NCI-H446 (cell line): ENCODE measurements at regions not wholly inside any gene's neighbourhood (a gene's known extent, or its start where the extent isn't known, plus 50 kb on each side); places are given as distances from the start of the nearest gene placed in this dataset.

ENCODE experiments used
- DNase-seq, 2 experiments: peaks; one replicate each; lab custom pipeline; 2025; lab: John Stamatoyannopoulos, UW

DNA sequence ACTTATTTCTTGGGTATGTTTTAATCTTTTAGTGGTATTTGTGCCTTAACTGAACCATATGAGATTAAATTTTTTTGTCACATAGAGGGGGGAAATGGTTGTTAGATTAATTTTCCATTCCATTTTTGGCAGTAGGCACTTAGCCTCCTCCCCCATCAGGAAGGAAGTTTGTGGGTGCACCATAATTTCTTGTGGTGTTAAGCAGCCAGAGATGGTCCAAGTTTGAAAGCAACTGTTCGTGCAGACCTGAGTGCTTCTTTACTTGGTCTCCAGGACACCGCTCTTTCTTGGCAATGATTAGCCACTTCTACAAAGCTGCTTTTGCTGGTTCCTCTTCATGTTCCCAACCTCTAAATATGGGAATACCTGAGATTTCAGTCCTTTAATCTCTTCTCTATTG lies 92.7 kb upstream of the RPL34 start:
- no peak for DNase-seq

DNA sequence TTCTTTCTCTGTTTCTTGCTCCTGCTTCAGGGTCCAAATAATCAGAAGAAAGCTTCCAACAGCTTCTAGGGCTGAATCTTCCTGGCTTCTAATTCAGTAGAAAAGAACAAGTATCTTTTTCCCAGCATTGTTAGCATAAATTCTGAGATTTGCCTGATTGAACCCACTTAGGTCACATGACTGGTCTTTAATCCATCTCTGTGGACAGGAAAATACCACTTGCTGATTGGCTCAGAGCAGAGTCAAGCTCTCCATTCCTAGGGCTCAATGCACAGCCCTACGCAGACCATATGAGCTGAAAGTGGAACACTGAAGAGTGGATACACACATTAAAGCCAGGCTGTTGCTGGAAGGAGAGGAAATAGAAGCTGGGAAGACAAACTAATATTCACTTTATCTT lies 99.6 kb upstream of the RPL34 start:
- no peak for DNase-seq

DNA sequence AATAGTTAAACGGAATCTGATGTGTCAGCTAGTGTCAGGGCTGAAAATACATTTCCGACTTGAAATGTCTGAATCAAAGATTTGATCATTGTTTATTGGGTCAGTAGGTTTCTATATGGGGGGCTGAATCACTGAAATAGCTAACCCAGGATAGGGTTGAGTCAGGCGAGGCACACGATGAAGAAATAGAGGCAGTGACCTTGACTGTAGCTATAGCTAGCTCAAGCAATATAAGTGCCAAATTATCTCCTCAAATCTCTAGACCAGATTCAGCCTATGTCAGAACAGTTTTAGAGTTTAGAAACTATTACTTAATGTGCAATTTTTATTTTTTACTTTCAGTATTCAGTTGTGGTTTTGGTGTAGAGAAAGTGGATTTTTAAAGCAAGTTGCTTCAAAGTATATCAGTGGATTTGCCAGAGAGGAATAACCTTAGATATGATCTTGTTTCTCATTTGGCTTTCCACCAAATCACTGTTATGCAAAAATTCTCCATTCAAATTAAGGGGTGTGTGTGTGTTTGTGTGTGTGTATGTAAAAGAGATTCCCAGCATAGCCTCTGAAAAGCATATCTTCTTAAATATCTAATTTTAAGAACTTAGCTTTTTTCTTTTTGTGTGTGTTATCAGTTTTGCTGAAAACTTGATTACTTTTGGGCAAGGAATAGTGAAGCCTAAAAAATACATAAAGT lies 100.3 kb upstream of the RPL34 start:
- DNase-seq = no peak

- no peak for DNase-seq
These were observed 101.1 kb upstream of the RPL34 start for GRCh38 chr4:108519208-108519833.

DNA sequence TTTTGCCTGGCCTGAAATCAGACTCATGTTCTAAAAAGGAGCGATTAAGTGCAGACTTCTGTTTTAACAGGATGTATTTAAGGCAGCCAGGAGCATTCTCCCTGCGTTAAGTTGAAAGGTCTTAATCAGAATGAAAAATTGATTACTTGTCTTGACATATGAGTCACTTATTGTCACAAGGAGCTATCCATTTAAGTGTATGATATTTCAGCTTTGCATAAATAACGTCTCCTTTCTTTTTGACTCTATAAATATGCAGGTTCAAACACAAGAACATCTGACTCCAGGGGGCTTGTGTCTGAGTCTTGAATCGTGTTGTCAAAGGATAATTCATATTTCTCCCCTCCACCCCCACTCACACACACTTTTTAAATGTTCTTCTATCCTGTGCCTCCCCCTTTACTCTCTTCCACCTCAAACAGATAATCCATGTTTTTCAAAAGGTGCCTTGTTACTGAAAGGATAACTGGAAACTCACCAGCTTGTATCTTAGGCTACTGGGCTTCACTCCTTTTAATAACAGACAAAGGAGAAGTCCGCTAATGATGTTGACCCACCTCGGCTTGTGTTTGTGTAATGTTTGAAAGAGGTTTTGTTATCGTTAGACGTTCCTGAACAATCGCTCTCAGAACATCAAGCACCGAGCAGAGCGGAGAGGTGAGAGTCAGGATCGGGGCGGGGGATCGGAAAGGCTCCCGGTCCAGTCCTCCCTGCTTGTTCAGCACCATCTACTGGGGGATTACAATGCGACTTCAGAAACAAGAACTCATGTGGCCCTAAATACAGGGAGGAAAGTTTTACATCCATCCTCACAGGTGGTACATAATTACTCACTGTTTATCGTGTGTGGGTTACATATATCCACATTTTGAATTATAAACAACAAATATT lies 107.5 kb upstream of the RPL34 start:
- no peak for DNase-seq

DNA sequence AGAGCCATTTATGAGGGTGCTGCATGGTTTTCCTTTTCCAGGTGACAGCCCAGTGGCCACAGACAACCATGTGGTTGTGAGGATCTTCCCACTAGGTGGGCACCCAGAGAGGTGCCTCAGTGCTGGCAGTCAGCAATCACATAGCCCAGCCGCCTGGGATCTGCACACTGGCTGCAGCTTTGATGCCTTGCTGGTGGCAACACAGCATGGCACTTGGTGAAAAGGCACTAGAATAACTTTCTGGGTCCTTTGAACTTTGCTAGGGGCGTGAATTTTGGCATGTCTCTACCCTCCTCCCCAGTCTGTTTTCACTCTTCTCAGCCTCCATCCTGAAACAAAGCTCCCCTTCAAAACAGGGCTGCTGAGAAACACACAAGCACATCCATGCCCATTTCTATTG lies 108.8 kb upstream of the RPL34 start:
- DNase-seq = no peak

- DNase-seq = no peak
These were observed 118.0 kb upstream of the RPL34 start for GRCh38 chr4:108502356-108502755.

DNA sequence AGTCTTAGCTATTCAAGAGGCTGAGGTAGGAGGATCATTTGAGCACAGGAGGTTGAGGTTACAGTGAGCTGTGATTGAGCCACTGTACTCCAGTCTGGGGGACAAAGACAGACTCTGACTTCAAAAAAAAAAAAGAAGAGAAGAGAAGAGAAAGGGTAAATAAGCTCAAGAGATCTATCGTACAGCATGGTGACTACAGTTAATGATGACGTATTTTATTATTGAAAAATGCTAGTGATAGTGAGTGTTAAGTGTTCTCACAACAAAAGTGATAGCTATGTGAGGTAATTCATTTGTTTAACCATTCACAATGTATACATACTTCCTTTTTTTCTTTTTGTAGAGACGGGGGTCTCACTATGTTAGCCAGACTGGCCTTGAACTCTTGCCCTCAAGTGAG lies 121.5 kb upstream of the RPL34 start:
- DNase-seq = no peak

DNA sequence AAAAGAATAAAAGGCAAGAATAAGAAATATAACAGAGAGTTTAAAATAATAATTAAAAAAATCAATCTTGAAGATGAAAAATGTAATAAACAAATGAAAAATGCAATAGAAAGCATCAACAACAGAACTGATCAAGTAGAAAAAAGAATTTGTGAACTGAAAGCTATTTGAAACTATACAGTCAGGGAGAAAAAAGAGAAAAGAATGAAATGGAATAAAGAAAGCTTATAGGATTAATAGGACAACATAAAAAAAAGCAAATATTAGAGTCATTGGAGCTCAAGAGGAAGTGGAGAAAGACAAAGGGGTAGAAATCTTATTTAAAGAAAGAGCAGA lies 126.8 kb upstream of the RPL34 start:
- no peak for DNase-seq

DNA sequence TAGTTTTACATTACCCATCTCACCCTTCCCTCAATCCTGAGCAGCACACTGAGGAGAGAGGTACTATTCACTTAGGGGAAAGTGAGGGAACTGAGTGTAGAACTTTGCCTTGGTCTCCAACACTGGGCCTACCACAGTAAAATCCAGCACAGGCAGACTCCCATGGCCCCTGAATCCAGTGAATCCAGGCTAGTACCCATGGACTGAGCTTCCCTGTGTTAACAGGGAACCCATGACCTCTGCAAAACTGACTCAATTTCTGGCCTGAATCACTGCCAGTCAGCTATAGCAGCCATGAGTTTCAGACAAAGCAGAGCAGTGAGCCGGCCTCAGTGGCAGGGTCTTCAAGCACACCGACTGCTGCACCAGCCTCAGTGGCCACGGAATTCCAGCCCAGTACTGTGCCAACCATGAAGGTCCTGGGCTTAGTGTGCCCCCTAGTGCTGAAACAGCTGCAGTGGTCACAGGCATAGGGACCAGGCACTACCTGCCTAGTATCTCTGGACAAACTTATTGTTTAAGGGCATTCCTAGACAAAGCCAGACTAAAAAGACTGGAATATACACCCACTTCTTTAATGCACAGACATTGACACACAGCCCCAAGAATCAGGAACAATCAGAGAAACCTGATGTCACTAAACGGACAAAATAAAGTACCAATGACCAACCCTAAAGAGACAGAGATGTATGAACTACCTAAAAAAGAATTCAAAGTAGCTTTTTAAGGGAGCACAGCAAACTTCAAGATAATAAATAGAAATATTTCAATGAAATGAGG lies 127.4 kb upstream of the RPL34 start:
- DNase-seq = no peak

DNA sequence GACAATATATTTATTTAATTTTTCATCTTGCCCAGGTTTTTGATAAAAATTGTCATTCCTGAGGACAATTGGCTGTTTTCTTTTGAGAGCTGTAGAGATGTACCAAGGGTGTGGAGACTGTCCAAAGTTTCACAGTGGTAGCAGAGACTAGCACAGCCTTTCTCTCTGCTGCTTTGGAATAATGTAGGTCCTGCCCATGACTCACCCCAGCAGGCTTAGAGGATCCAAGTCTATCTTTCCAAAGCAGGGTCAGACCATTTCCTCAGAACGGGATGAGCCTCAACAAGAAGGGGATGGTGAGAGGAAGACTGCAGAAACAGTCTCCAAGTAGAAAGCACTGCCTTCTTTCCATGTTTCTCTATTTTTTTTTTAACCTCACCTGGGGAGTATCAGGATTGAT lies 131.5 kb upstream of the RPL34 start:
- no peak for DNase-seq

- DNase-seq = no peak
These were observed 134.3 kb upstream of the RPL34 start for GRCh38 chr4:108486046-108486445.

- no peak for DNase-seq
These were observed 136.2 kb upstream of the RPL34 start for GRCh38 chr4:108484187-108484586.

DNA sequence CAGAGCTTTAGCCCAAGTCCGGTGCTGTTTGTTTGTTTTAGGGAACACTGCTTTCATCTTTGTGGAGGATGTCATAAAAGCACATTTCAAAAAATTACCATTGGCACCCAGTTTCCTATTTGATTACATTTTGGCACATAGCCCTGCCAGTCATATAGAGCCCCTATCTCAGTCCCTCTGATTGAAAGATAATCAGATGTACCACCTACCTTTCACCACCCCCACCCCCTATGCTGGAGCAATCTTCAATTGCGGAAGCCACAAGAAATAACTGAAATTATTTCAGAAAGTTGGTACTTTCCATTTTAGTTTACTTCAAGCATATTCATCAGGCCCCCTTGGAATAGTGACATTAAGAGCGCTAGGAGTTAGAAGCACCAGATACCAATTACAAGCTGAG lies 136.7 kb upstream of the RPL34 start:
- DNase-seq = no peak

DNA sequence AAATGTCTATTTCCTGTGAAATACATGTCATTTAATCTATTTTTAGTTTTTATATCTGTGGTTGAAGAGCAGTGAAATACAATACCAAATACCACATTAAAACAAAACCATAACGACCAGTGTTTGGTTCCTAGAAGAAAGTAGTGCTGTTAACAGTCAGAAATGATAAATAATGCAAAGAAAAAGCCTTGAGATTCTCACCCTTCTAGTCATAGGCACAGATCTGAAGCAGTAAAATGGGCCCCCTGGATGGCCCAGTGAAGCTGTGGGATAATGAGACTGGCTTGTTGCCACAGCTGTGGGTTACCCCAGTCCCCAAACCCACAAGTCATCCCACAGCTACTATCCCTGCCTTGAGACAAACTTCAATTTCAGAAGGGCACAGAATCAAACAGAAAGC lies 137.3 kb upstream of the RPL34 start:
- no peak for DNase-seq

DNA sequence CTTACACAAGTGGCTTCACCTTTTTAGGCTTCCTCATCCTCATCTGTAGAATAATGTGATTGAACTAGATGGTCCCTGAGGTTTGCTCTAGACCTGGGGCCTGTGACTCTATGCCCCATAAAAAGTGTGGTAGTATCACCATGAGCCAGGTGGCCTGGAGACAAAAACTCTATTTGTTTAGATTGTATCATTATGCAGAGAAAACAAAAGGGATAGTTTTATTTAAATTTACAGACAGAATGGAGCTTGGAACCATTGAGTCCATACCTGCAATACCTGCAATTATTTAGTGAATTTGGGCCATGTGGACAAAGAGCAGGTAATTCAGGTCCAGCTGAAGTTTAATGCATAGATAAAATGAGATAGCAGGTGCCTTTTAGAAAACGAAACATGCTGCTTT lies 139.5 kb upstream of the RPL34 start:
- no peak for DNase-seq

DNA sequence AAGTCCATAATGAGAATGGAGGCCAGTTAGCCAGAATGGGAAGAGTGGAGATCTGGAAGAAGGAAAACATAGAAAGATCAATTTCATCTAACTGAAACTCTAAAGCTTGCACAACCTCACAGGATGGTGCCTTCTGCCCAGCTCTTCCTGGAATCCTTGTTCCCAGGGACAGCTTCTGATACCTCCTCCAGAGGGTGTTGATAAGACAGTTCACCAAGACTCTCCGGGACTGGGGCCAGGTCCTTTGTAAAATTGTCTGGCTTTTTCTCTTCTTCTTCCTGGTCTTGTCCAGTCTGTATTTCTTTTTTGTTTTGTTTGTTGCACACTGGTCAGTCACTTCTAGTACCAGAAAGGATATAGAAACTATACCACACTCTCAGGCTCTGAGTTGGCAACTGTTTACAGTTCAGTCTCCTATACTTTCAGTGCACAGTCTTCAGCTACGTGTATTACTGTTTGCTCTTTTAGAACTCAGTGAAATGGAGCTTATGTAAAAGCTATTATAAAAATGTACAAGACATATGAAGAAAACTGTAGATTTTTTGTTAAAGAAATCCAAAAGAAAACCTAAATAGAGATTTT lies 142.8 kb upstream of the RPL34 start:
- DNase-seq = no peak

- DNase-seq = no peak
These were observed 147.1 kb upstream of the RPL34 start for GRCh38 chr4:108473163-108473720.

GRCh38 chr4:108466936-108467902 lies 153.2 kb upstream of the RPL34 start:
- DNase-seq = no peak

DNA sequence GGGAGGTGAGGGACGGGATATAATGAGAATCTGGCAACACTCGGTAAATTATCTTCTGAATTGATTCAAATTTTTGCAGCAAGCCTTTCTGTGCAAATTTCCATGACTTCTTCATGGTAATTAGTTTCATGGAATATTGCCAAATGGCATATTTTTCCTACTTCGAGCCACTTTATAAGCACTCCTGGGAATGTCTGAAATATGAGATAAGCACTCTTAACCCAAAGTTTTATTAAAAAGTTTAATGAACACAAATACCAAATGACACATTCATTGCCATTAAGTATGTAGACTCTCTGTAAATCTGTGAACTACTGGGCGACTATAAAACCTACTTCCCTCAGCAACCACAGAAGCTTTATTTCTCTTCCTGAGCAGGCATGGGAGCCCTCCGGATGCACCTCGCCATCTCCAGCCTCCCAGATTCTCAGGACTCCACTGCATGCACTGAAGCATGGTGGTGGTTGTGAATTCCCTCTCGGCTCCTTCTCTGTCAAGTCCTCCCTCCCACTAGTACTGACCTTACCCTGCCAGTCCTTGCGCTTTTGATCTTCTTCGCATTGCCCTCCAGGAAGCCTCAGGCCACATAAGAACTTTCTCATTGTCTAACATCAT lies 154.4 kb upstream of the RPL34 start:
- DNase-seq = no peak
